Endometrium (tissue), 2 donors: ENCODE measurements at regions not wholly inside any gene's neighbourhood (a gene's known extent, or its start where the extent isn't known, plus 50 kb on each side); places are given as distances from the start of the nearest gene placed in this dataset.

ENCODE experiments used
- FAIRE-seq: peaks from 2 replicates; lab custom pipeline; 2012; peaks lifted over from hg19 to GRCh38; lab: Jason Lieb, UNC
- donor health status: control.
- donor health status: control.

DNA sequence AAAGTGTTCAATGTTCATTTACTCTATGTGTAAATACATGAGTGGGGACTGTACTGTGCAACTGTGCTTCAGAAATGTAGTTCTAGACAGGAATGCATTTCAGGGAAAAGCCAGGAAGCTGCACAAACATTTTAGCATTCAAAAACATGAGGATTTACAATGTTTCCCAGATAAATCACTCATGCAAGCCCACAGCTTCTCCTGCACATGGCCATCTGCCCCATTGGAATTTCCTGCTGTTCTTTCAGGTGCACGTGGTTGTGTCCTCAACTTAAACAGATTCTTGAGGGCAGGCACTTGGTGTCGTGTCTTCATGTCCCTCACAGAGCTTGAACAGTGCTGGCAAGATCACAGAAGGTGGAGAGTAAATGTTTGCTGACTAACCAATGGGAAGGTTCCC, 101.5 kb downstream of the UNC5CL start:
- no peak for FAIRE-seq

DNA sequence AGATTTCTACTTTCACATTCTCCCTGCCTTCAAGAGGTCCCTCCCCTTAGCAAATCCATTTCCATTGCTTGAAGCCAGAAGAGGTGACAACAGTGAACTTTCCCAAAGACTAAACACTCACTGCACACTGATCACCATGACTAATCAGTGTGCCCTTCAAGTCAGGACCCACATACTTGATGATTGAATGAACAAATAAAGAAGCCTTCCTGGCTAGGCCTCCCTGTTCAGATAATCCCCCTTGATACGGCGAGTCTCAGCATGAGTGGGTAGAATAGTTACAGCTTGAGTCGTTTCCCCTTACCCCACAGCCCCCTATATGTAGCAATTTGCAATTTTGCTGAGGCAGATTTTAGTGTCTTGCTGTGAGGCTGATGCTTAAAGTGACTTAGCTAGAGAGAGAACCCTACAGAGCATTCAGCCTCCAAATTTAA, 102.2 kb downstream of the UNC5CL start:
- no peak for FAIRE-seq

DNA sequence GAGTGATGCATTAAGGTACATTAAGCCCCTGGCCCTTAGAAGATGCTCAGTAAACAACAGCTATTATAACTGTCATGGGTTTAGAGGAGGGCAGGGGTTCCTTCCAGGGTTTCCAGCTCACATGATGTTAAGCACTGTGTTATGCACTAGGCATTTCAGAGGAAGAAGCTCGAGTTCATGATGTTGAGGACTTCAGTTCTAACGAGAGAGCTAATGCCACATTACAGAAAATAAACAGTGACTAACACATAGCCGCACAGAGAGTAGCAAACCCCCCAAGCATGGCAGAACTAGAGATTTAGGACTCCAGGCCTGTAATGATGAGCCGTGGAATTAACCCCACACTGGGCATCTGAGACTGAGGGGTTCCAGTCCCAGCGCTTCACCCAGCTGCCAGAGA, 105.2 kb downstream of the UNC5CL start:
- no peak for FAIRE-seq

DNA sequence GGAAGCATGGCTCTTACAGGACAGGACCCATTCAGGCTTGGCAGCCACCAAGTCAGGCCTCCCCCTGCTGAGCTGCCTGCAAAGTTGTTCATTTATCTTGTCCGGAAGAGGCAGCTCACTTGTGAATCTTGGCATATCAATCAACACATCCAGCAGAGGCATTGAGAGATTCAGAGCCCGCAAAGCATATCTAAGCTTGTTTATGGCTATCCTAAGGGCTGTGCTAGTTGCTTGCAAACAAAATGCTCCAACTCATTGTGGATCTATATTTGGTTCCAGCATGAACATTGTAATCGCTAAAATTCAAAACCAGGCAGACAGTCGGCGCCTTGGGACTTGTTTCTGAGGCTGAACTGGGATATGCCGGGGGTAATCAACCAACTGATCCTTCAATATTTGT, 106.1 kb downstream of the UNC5CL start:
- no peak for FAIRE-seq

DNA sequence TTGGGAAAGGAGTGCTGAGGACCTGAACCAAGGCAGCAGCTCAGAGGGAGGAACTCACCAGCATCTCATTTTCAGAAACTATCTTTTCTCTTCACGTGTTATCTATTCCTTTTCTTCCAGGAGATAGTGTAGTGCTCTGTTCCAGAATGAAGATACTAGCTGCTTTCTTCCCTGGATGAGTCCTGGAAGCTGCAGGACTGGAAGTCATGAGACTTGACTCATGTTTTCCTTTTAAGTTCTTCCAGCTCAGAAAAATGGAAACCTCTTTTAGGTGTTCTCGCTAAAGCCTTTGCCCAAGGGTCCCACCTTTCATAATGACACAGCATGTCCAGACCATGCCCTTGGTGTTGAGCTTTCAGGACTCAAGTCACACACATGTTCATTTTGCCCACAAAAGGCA, 106.7 kb downstream of the UNC5CL start:
- no peak for FAIRE-seq

DNA sequence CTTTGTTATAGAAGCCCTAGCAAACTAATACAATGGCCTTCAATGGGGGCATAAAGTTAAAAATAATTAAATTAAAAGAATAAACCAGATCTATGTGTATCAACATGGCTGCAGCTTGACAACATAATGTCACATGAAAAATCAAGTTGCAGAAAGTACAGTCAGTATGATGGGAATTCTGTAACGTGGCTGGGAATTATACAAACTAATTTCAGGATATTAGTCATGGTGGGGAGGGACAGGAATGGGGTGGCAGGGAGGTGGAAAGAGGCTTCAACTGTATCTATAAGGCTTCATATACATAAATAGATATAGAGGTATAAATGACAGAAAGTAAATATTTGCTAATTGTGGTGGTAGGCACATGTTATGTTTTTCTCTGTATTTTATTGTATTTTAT, 107.1 kb downstream of the UNC5CL start:
- FAIRE-seq = no peak

DNA sequence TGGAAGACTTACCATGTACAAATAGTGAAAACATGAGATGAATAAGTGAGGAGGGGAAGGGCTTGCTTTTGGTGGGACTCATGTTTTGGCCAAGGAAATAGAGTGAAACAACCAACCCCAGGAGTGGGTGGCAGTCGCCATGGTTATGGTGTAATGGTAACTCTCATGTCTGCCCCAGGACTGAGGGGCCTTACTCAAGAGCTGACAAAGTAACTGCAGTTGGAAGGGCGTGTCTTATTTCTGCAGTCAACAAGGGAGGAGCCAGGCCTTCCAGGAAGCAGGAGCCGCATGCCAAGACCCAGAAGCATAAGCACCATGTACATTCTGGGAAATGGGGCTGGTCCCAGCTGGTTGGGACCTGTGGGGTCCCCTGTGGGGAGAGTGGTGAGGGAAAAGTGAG, 108.5 kb downstream of the UNC5CL start:
- FAIRE-seq = no peak

DNA sequence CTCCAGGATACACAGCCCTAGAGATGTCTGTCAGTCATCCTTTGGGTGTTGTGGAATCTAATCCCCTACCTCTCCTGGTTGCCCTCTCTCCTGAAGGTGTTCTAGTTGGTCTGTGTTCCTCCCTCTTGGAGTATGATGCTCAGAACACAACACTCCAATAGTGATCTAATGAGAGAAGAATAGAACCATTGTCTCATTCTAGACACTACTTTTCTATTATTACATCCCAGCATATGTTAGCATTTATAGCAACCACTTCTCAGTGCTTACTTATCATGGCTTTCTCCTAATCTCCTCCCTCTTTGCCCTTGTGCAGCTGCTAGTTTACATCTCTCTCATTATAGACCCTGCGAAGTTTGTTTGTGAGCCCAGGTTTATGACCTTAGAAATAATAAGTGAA, 109.0 kb downstream of the UNC5CL start:
- no peak for FAIRE-seq

DNA sequence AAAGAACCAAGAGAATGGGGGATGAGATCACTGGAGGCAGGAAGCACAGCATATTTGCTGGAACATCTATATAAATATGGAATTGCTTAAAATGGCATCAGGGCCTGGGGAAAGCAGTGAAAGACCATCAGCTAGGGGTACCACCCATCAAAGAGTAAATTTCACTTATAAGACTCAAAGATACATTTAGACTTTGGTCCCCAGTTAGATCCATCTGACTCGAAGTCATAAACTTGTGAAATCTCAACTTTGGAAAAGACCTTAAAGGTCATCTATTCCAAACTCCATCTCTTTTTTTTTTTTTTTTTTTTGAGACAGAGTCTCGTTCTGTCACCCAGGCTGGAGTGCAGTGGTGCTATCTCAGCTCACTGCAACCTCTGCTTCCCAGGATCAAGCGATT, 109.8 kb downstream of the UNC5CL start:
- no peak for FAIRE-seq

DNA sequence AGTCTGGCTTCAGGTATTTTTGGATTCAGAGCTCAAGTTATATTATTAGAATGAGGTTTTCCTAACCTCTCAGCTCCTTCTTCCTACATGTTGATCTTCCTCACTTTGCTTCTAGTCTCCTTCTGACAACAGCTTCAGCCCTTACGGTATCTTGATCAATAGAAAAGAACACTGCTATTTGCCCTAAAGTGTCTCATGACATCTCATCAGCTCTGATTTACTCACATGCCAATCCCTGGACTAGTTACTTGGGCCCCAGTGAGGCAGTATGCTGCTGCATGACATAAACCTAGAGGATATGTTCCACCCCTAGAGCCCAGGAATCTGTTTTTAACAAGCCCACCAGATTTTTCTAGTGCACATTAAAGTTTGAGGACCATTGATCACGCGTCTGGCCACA, 110.3 kb downstream of the UNC5CL start:
- no peak for FAIRE-seq

DNA sequence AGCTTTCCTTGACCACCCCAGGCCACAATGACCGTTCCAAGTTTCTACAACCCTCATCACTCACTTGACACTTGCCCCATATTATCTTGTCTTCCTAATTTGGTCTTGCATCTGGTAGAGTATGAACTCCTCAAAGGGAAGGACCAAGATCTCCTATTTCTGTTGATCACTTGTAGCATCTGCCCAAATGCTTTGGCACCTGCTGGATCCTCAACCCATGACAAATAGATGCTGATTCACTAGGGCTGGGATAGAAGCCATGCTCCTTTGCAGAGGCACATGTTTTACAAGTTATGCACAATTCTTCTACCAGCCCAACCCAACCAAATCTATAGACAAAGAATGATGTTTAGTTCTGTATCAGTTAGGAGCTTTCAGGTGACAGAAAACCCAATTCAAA, 110.7 kb downstream of the UNC5CL start:
- no peak for FAIRE-seq

DNA sequence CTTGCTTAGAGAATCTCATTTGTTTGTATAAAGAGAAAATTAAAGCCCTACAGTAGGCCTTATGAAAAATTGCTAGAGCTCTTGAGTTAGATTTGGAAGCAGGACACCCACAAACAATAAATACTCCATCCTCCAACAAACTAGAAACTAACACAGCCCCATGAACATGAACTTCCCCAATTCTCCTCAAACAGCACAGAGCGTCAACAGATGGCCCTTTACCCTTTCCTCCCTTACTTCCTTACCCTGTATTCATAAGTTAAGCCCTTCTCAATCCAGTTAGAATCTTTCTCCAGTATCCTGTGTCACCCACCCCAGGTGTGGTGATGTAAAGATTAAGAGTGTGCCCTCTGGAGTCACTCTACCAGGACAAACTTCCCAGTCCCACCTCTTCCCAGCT, 113.7 kb downstream of the UNC5CL start:
- FAIRE-seq = no peak

DNA sequence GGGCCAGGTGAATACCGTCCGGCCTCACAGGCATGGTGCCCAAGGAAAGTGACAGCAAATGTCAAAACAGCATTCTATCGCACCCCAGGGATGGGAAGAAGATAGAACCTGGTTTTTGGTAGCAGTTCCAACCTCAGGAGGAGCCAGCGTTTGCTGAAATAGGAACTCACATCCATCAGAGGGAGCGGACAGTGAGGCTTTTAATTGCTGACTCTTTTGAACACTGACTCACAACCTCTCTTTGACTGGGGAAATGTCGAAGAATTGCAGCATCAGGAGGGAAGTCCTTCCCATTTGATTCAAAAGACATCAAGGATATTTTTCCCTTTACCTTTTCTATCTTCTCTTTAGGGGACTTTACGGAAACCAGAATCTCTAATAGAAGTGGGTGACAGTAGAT, 114.2 kb downstream of the UNC5CL start:
- no peak for FAIRE-seq

DNA sequence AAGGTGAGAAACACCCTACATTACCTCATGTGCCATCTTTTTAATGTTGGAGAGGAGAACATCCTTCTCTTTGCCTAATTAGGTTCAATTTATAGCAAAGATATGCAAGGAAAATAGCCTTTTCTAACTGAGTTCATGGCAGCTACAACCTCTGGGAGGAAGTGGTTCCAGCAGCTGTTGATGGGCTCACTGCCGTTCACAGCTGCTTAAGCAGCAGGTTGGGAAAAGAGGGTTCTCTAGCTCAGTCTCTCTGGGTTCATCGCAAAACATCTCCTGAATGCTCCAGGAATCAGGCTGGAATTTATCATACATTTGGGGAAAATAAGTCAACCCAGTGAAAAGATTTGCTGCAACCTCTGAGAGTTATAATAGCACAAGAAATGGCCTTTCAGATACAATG, 115.1 kb downstream of the UNC5CL start:
- no peak for FAIRE-seq

DNA sequence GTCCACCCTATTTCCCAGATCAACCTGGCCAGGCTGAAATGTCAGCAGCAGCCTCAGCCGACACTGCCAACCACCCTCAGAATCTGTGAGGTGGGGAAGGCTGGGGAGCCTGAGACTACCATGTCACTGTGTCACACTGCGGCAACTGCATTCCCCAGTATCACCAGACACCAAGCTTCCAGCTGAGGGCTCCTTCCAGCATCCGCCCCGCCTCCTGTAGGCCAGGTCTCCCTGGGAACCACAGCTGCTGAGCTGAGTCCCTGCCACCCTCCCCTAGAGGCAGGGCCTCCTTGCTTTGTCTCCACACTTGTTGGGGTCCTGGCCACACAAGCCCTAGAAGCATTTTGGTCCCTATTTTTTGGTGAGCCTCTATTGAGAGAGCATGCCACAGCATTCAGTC, 115.7 kb downstream of the UNC5CL start:
- no peak for FAIRE-seq

DNA sequence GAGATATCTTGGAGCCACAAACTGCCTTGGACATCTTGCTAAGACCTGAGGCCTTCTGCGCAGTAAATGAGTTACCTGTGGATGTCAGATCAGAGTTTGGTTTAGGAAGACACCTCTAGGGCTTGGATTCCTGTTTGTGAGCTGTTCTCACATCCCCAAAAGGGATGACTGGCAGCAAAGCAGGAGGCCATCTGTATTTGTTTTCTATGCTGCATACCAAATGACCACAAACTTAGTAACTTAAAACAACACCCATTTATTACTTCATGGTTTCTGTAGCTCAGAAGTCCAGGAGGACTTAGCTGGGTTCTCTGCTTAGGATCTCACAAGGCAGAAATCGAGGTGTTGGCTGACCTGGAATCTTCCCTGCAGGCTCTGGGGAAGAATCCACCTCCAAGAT, 116.7 kb downstream of the UNC5CL start:
- no peak for FAIRE-seq

DNA sequence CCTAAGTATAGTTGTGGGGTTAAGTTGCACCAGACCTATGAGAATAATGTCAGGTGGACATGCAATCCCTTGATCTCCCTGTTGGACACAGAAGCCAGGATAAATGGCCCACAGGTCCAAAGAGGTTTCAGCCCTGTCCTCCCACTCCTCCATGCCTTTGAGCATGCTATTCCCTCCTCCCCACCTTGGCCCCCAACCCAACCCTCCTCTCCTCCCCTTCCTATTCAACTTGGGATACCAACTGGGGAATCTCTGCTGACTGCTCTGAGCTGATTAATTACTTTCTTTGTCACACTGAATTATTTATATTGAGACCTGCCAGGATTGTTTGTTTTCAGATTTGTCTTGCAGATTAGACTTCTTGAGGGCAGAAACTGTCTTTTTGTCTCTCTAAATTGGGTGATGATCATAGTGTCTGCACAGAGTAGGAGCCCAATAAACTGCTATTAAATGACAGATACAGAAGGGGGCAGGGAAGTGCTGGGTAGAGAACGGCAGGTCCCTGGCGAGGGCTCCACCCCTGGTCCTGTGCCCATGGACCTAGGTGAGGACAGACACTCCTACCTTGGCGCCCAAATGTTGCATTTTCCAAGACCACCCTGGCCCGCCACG, 120.9 kb downstream of the UNC5CL start:
- FAIRE-seq = no peak

DNA sequence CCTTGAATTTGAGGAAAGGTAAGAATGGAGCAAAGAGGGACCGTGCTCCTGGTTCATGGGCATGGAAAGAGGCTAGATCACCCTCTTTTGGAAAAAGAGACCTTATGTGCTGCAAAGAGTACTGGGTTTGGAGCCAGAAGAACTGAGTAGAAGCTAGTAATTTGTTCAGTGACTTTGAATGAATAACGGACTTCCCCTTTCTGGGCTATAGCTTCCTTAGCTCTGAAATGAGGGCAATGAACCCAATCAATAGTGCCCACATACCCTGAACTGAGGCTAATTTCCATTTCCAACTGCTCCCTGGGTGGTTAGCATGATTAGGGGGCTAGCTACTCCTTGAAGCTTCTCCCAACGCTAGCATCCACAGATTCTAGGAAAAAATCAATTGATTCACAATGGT, 121.4 kb downstream of the UNC5CL start:
- no peak for FAIRE-seq

DNA sequence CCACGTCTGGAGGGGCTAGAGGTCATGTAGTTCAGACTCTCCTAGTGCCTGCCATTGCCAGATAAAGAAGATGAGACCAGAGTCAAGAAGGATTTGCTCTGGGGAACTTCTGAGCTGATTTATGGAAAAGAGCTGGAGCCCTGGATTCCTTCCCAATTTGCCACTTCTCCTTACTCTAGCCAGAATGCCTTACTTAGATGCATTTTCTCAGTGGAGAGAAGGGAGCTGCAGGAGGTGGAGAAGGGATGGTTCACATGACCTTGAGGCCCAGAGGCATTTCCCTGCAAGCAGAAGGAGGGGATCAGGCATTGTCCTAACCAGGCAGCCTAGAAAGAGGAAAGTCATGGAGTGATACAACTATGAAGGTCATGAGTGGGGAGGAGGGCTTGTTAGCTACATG, 122.2 kb downstream of the UNC5CL start:
- FAIRE-seq = no peak

DNA sequence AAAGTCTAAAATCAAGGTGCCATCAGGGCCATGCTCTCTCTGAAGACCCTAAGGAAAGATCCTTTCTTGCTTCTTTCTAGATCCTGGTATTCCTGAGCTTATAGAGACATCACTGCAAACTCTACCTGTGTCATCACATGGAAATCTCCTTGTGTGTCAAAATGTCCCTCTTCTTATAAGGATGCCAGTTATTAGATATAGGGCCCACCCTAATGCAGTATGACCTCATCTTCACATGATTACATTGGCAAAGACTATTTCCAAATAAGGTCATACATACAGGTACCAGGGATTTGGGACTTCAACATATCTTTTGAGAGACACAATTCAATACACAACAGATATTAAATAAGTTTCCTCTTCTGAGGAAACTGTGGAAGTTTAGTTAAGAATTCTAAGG, 123.9 kb downstream of the UNC5CL start:
- FAIRE-seq = no peak

DNA sequence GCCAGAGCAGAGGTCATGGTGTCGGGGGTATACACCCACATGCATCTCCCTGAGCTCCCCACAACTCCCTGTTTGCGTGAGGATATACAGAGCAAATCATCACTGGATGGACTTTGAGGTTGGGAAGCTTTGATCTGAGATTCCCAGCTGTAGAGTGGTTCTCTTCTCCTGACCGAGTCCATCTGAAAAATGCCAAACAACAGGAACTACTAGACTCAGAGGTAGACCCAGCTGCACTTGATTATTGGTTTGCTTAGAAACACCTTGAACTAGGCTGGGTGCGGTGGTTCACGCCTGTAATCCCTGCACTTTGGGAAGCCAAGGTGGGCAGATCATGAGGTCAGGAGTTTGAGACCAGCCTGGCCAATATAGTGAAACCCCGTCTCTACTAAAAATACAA, 125.0 kb downstream of the UNC5CL start:
- no peak for FAIRE-seq

DNA sequence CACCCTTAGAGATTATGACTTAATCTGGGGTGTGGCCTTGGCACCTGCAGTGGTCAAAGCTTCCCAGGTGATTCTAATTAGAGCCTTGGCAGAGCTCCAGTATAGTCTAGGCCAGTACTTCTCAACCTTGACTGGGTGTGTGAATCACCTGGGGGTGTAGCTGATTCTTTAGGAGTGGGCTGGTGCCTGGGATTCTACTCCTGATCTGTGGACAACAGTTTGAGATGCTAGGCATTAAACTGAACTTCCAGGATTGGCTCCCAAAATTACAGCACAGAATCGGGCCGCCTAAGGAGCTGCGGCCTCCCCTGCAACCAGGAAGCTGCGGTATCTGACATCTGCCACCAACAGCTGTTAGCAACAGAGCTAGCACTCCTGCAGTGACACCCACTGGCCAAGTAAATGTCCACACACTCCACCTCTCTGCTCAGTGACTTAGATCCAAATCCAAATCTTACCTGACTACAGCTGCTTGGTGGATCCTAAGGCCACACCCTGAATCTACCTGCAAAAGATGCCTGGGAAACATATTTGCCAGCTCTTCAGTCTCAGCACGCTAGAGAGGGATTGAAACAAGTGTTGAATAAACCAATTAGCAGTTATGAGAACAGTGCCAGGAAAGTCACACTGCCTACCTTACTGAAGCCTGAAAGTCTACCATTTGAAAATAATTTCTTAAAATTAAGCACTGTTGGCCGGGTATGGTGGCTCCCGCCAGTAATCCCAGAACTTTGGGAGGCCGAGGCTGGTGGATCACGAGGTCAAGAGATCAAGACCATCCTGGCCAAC, 126.7 kb downstream of the UNC5CL start:
- no peak for FAIRE-seq

DNA sequence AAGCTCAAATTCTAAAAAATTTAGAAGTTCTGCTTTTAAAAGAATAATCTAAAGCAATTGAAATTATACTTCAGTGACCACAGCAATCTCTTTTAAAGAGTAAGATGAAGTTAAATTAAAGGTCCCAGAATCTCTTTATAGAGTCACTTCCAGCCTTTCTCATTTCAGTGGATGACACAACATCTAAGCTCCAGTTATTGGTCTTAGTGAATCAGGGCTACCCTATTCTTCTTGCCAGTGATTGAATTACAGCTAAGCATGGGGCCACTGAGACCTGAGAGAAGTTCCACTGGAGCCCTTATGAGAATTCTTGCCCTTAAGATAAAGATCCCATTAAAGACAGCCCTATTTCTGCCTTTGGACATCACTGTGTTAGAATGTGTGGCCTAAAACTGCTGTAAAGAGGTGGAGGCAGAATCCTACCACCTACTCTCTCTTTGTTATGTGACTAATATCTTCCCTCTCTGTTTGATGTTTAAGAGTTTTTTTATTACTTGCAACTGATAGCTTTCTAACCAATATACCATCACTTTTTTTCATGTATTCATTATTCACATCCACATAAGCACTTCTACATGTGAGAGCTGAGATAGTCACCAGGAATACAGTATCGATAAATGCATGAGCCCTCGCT, 128.6 kb downstream of the UNC5CL start:
- no peak for FAIRE-seq

DNA sequence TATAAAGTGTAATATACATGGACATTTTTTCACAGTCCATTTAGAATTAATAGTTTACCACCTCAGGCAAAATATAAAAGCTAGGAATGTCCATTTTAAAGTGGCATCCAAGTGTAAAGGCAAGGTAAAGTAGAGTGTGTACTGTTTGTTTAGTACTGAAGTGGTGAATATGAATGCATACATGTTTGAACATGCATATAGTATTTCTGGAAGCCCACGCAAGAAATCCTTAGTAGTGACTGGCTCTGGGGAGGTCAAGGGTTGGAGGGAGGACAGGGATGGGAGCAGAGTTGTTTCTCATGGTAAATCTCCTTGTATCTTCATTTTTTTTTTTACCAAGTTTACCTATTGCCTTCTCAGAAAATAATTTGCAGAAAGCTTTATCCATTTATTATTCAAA, 129.2 kb downstream of the UNC5CL start:
- no peak for FAIRE-seq
